GM12878 (cell line): ENCODE measurements at regions not wholly inside any gene's neighbourhood (a gene's known extent, or its start where the extent isn't known, plus 50 kb on each side); places are given as distances from the start of the nearest gene placed in this dataset.

Experiments
- ATAC-seq: fragments of 200-7000 bp; cut with Tn5 transposase; 3 replicates; pipeline ENCODE4 v1.9.1; 2020; ENCODE audit warnings: mild to moderate bottlenecking, moderate library complexity
- BruUV-seq: library from RNA; stranded (reverse); fragments of 400-500 nt; replicated peaks from 2 replicates; lab custom pipeline; 2021; lab: Mats Ljungman, UMichigan
- CTCF ChIA-PET: fragments of 300-600 bp; sonication (Branson Sonifier 250); formaldehyde crosslinking; extraction: SDS; loops from one replicate; lab custom pipeline; 2021; ENCODE audit warnings: inconsistent platforms; lab: Yijun Ruan, JAX
- POLR2A ChIA-PET: fragments of 350-600 bp; formaldehyde crosslinking; extraction: SDS; loops from one replicate; lab custom pipeline; 2021; ENCODE audit warnings: inconsistent platforms; lab: Charles Lee
- RAD21 ChIA-PET: fragments of 300-600 bp; sonication (Branson Sonifier 250); formaldehyde crosslinking; loops from one replicate; lab custom pipeline; 2023; ENCODE audit warnings: antibody characterized with exemption; ENCODE audit not compliant: unreplicated experiment; lab: Charles Lee
- SMC1A ChIA-PET: fragments of 300-600 bp; sonication (Branson Sonifier 250); formaldehyde crosslinking; loops from one replicate; lab custom pipeline; 2023; ENCODE audit not compliant: unreplicated experiment, uncharacterized antibody; lab: Charles Lee
- DNase-seq: peaks from one replicate; pipeline ENCODE4 v3.0.0-alpha.2; 2011; ENCODE audit warnings: low read depth, low spot score
- FAIRE-seq: peaks from 3 replicates; lab custom pipeline; 2011; peaks lifted over from hg19 to GRCh38; lab: Jason Lieb, UNC
- H2AFZ ChIP-seq: 2 replicates; pipeline ENCODE4 v1.6.0; 2011; ENCODE audit warnings: low read depth, low read length, control low read depth; ENCODE audit not compliant: control insufficient read depth
- H3K27ac ChIP-seq: 2 replicates; pipeline ENCODE4 v1.5.1; 2011; ENCODE audit warnings: control low read depth; ENCODE audit not compliant: control insufficient read depth, insufficient read depth
- H3K27me3 ChIP-seq, 2 experiments: replicated peaks in 1 of 2; 2 replicates each; pipeline versions ENCODE4 v1.6.0 to v1.6.1; 2011; ENCODE audit warnings: low read length in 1 of 2; ENCODE audit not compliant: control insufficient read depth in 2 of 2, insufficient read depth in 2 of 2
- H3K36me3 ChIP-seq, 2 experiments: 2 replicates each; pipeline ENCODE4 v1.5.1; 2011; ENCODE audit warnings: low read length in 1 of 2; ENCODE audit not compliant: control insufficient read depth in 2 of 2, insufficient read depth in 2 of 2
- H3K4me1 ChIP-seq: 2 replicates; pipeline ENCODE4 v1.6.1; 2011; ENCODE audit warnings: mild to moderate bottlenecking, low read length, moderate library complexity, mixed read lengths; ENCODE audit not compliant: control insufficient read depth, insufficient read depth
- H3K4me2 ChIP-seq: 2 replicates; pipeline ENCODE4 v1.6.0; 2011; ENCODE audit warnings: control low read depth; ENCODE audit not compliant: control insufficient read depth, insufficient read depth
- H3K4me3 ChIP-seq: fragments of 200-600 bp; sonication (generic); 2 replicates; pipeline ENCODE4 v1.5.1; 2016
- H3K79me2 ChIP-seq: 2 replicates; pipeline ENCODE4 v1.6.0; 2011; ENCODE audit warnings: low read length; ENCODE audit not compliant: control insufficient read depth, insufficient read depth
- H3K9ac ChIP-seq: 2 replicates; pipeline ENCODE4 v1.8.0; 2011; ENCODE audit warnings: low read length, control low read depth, mixed read lengths; ENCODE audit not compliant: control insufficient read depth, insufficient read depth
- H3K9me3 ChIP-seq: replicated peaks from 3 replicates; pipeline ENCODE4 v1.5.1; 2011; ENCODE audit warnings: mild to moderate bottlenecking, low read length; ENCODE audit not compliant: control insufficient read depth, insufficient read depth
- H4K20me1 ChIP-seq: 2 replicates; pipeline ENCODE4 v1.6.0; 2011; ENCODE audit not compliant: control insufficient read depth, insufficient read depth
- BRCA1 ChIP-seq: IDR thresholded peaks from 2 replicates; pipeline ENCODE4 v1.6.1; 2011; ENCODE audit warnings: low read depth, low read length, improper control_type of control experiment
- CEBPB ChIP-seq, 2 experiments: fragments of 150-350 bp in 1 of 2; IDR thresholded peaks; 2 replicates each; pipeline ENCODE4 v1.6.1; 2012 to 2014; ENCODE audit warnings: low read depth in 2 of 2, low read length in 2 of 2, borderline replicate concordance in 1 of 2, inconsistent platforms in 1 of 2
- POLR2A ChIP-seq: IDR thresholded peaks from 2 replicates; pipeline ENCODE4 v1.6.1; 2011; ENCODE audit warnings: low read depth, mild to moderate bottlenecking, low read length
- POLR2AphosphoS2 ChIP-seq: IDR thresholded peaks from 2 replicates; pipeline ENCODE4 v1.6.1; 2011; ENCODE audit warnings: low read depth, mild to moderate bottlenecking, low read length, improper control_type of control experiment, moderate library complexity
- RAD51 ChIP-seq: fragments of 450-650 bp; IDR thresholded peaks from 2 replicates; pipeline ENCODE4 v1.6.1; 2016; ENCODE audit warnings: moderate library complexity, mild to moderate bottlenecking, inconsistent platforms
- RELB ChIP-seq: fragments of 450-650 bp; IDR thresholded peaks from 2 replicates; pipeline ENCODE4 v1.6.1; 2017; ENCODE audit warnings: low read depth, mild to moderate bottlenecking, moderate library complexity
- RUNX3 ChIP-seq: IDR thresholded peaks from 2 replicates; pipeline ENCODE4 v1.6.1; 2012; ENCODE audit warnings: low read length, inconsistent platforms
- SMAD5 ChIP-seq: IDR thresholded peaks from 2 replicates; pipeline ENCODE4 v1.6.1; 2016; ENCODE audit warnings: antibody characterized with exemption, low read depth
- SMC3 ChIP-seq: IDR thresholded peaks from 2 replicates; pipeline ENCODE4 v1.6.1; 2011; ENCODE audit warnings: low read length, improper control_type of control experiment, borderline replicate concordance
- ZBTB33 ChIP-seq: fragments of 450-650 bp; IDR thresholded peaks from 2 replicates; pipeline ENCODE4 v1.6.1; 2017; ENCODE audit warnings: mild to moderate bottlenecking
- ZNF24 ChIP-seq: fragments of 450-650 bp; IDR thresholded peaks from 2 replicates; pipeline ENCODE4 v1.6.1; 2017; ENCODE audit warnings: antibody characterized with exemption, mild to moderate bottlenecking
- ZSCAN29 ChIP-seq: fragments of 450-650 bp; IDR thresholded peaks from 2 replicates; pipeline ENCODE4 v1.6.1; 2017; ENCODE audit warnings: mild to moderate bottlenecking, moderate library complexity
- WGBS: methylation state at CpG from one replicate; pipeline ENCODE4 v1.1.6; 2016; ENCODE audit warnings: low lambda C conversion rate; ENCODE audit not compliant: insufficient replicate concordance, insufficient coverage; ENCODE audit errors: missing lambda C conversion rate; 5-methylcytosine and 5-hydroxymethylcytosine counted together
- in situ Hi-C: fragments of 300-500 bp; cut with MboI; formaldehyde crosslinking; loops from 9 replicates; pipeline ENCODE4 v1.14.3; 2018; ENCODE audit warnings: mixed read lengths
- intact Hi-C: fragments of 100-400 bp; cut with micrococcal nuclease; formaldehyde crosslinking; loops from one replicate; pipeline ENCODE4 v1.14.2; 2022; ENCODE audit not compliant: unreplicated experiment
- TF ChIP-seq, protein P1 (sequence below): fragments of 450-650 bp; IDR thresholded peaks from 2 replicates; pipeline ENCODE4 v1.6.1; 2016; ENCODE audit warnings: mild to moderate bottlenecking

- Histone ChIP-seq H4K20me1 (no peaks in the 10 kb centered on the region), H3K9ac (no peak overlapping the region), H3K9me3 (no peaks in the 10 kb centered on the region), H3K4me1 (no peaks in the 10 kb centered on the region), H3K4me3 (no peak overlapping the region), H2AFZ (no peak overlapping the region), H3K27ac (no peak overlapping the region), H3K79me2 (no peaks in the 10 kb centered on the region), H3K27me3 (no peaks in the 10 kb centered on the region), H3K4me2 (no peak overlapping the region), H3K36me3 (no peaks in the 10 kb centered on the region)
- ChIA-PET SMC1A (no interaction called here), CTCF (no interaction called here), RAD21 (no interaction called here), POLR2A (no interaction called here)
- intact Hi-C loops = no loop called here
- DNase-seq = no peak
- FAIRE-seq = no peak
- 42% methylated on average over 6 of the region's 6 CpGs for WGBS
- no peak for ATAC-seq
- in situ Hi-C loops = no loop called here
- no TSS peak for BruUV-seq
- TF ChIP-seq RELB = no peak
- TF ChIP-seq RUNX3 = no peak
- TF ChIP-seq ZSCAN29 = no peak
- no peak for TF ChIP-seq POLR2AphosphoS2
- TF ChIP-seq ZBTB33 = no peak
- no peak for TF ChIP-seq SMAD5
- TF ChIP-seq CEBPB (IDR thresholded peaks at IDR 0.05; ENCODE audit: borderline replicate concordance in 1 of 2, low read depth in 2 of 2, low read length in 2 of 2) = no peak
- TF ChIP-seq, protein P1, sequence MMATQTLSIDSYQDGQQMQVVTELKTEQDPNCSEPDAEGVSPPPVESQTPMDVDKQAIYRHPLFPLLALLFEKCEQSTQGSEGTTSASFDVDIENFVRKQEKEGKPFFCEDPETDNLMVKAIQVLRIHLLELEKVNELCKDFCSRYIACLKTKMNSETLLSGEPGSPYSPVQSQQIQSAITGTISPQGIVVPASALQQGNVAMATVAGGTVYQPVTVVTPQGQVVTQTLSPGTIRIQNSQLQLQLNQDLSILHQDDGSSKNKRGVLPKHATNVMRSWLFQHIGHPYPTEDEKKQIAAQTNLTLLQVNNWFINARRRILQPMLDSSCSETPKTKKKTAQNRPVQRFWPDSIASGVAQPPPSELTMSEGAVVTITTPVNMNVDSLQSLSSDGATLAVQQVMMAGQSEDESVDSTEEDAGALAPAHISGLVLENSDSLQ = no peak
- no peak for TF ChIP-seq BRCA1
- no peak for TF ChIP-seq RAD51
- no peak for TF ChIP-seq SMC3
- no peak for TF ChIP-seq ZNF24
- TF ChIP-seq POLR2A = no peak
Measured at GRCh38 chr17:5870231-5870953, 199.8 kb upstream of the WSCD1 start.
